DND-41 (cell line): ENCODE measurements at regions not wholly inside any gene's neighbourhood (a gene's known extent, or its start where the extent isn't known, plus 50 kb on each side); places are given as distances from the start of the nearest gene placed in this dataset.

Experiments
- EZH2 ChIP-seq: IDR thresholded peaks from 3 replicates; pipeline ENCODE4 v1.6.1; 2012; ENCODE audit warnings: borderline replicate concordance, low read depth, mild to moderate bottlenecking, moderate library complexity, low read length, inconsistent platforms; ENCODE audit not compliant: severe bottlenecking
- TF ChIP-seq, protein P1 (sequence below): IDR thresholded peaks from 2 replicates; pipeline ENCODE4 v1.5.1; 2012; ENCODE audit warnings: borderline replicate concordance, low read length, moderate library complexity, mild to moderate bottlenecking; ENCODE audit not compliant: poor library complexity, severe bottlenecking; ENCODE audit errors: extremely low read depth

GRCh38 chr12:46550266-46550879 is 177.8 kb upstream of the SLC38A2 start:
- TF ChIP-seq, protein P1, sequence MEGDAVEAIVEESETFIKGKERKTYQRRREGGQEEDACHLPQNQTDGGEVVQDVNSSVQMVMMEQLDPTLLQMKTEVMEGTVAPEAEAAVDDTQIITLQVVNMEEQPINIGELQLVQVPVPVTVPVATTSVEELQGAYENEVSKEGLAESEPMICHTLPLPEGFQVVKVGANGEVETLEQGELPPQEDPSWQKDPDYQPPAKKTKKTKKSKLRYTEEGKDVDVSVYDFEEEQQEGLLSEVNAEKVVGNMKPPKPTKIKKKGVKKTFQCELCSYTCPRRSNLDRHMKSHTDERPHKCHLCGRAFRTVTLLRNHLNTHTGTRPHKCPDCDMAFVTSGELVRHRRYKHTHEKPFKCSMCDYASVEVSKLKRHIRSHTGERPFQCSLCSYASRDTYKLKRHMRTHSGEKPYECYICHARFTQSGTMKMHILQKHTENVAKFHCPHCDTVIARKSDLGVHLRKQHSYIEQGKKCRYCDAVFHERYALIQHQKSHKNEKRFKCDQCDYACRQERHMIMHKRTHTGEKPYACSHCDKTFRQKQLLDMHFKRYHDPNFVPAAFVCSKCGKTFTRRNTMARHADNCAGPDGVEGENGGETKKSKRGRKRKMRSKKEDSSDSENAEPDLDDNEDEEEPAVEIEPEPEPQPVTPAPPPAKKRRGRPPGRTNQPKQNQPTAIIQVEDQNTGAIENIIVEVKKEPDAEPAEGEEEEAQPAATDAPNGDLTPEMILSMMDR, result no peak
- TF ChIP-seq EZH2, result no peak
